D721Med (cell line): ENCODE measurements at regions not wholly inside any gene's neighbourhood (a gene's known extent, or its start where the extent isn't known, plus 50 kb on each side); places are given as distances from the start of the nearest gene placed in this dataset.
"Not testable (repeated sequence)": the region's sequence is repeated elsewhere in the genome, so short reads cannot be mapped to it uniquely, and the experiment has no call there.

Experiments
- DNase-seq: peaks from one replicate; pipeline ENCODE4 v3.0.0; 2011; ENCODE audit warnings: low spot score; ENCODE audit not compliant: insufficient read length
- FAIRE-seq: peaks from 2 replicates; lab custom pipeline; 2011; peaks lifted over from hg19 to GRCh38; lab: Jason Lieb, UNC
- CTCF ChIP-seq: IDR thresholded peaks from 2 replicates; pipeline ENCODE4 v1.5.1; 2012; ENCODE audit warnings: mild to moderate bottlenecking, control low read depth; ENCODE audit not compliant: insufficient read depth; ENCODE audit errors: missing control alignments

- no peak for TF ChIP-seq CTCF
- DNase-seq: no peak
- no peak for FAIRE-seq
Observed at GRCh38 chr3:154926721-154927120, 153.4 kb upstream of the MME start.

- DNase-seq: no peak
- no peak for FAIRE-seq
- TF ChIP-seq CTCF: no peak
Observed at GRCh38 chr3:154921351-154921750, 158.8 kb upstream of the MME start.

GRCh38 chr3:154919226-154919625, 160.9 kb upstream of the MME start:
- no peak for FAIRE-seq

GRCh38 chr3:154904328-154904727, 175.8 kb upstream of the MME start:
- peak; percentile 3 for TF ChIP-seq CTCF
- FAIRE-seq (no peak), DNase-seq (no peak)

More at GRCh38 chr3:154919226-154919625, 160.9 kb upstream of the MME start:
- no peak for TF ChIP-seq CTCF
- DNase-seq: no peak

- not testable (repeated sequence) for DNase-seq, FAIRE-seq
Observed at GRCh38 chr3:154902495-154902894, 177.6 kb upstream of the MME start.

- FAIRE-seq: no peak
- no peak for DNase-seq
- no peak for TF ChIP-seq CTCF
Observed at GRCh38 chr3:154901278-154901677, 178.8 kb upstream of the MME start.

GRCh38 chr3:154900816-154901215, 179.3 kb upstream of the MME start:
- FAIRE-seq (no peak), DNase-seq (no peak)
- no peak for TF ChIP-seq CTCF

GRCh38 chr3:154898916-154899315, 181.2 kb upstream of the MME start:
- no peak for TF ChIP-seq CTCF

More at GRCh38 chr3:154898916-154899315, 181.2 kb upstream of the MME start:
- FAIRE-seq (no peak), DNase-seq (no peak)
